ENCODE measurements at regions not wholly inside any gene's neighbourhood (a gene's known extent, or its start where the extent isn't known, plus 50 kb on each side); places are given as distances from the start of the nearest gene placed in this dataset.

GRCh38 chr1:23614032-23614660 lies 54.8 kb upstream of the ID3 start:
- no peak for TF ChIP-seq CTCF (IDR thresholded peaks at IDR 0.05)
- TF ChIP-seq POLR2A (IDR thresholded peaks at IDR 0.05): no peak

Data from esophagus squamous epithelium (tissue), 4 donors.